Erythroblast (primary cell): ENCODE measurements at regions not wholly inside any gene's neighbourhood (a gene's known extent, or its start where the extent isn't known, plus 50 kb on each side); places are given as distances from the start of the nearest gene placed in this dataset.

Experiments used
- DNase-seq, 2 experiments: peaks; one replicate each; lab custom pipeline; 2025; lab: John Stamatoyannopoulos, UW
- GATA1 ChIP-seq: IDR thresholded peaks from 2 replicates; pipeline ENCODE4 v1.6.1; 2011; ENCODE audit warnings: low read depth, mild to moderate bottlenecking, control low read depth, low read length, moderate library complexity
- POLR2A ChIP-seq: IDR thresholded peaks from 2 replicates; pipeline ENCODE4 v1.6.1; 2011; ENCODE audit warnings: mild to moderate bottlenecking, low read length

- no peak for DNase-seq
- TF ChIP-seq GATA1 (no peak), POLR2A (no peak)
Observed at GRCh38 chrY:15349351-15349750, 825.0 kb downstream of the NLGN4Y start.

GRCh38 chrY:15355321-15355720 is 831.0 kb downstream of the NLGN4Y start:
- no peak for DNase-seq
- TF ChIP-seq POLR2A (no peak), GATA1 (no peak)

DNA sequence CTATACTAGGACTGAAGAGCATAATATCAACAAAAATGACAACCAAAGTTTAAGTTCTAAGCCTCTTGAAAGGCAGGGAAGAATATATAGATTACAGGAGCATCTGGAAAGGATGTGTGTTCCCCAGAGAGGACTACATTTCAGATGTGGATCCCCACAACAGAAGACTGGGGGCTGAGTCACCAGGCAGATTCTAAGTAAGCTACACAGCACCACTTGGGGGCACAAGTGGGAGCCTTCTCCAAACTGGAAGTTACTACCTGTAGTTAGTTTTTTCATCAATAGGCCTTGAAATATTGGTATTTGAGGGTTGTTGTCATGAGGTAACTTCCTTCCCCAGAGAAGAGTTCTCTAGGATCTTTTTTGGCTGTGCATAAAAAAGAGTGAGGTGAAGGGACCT is 836.1 kb downstream of the NLGN4Y start:
- TF ChIP-seq GATA1: no peak
- no peak for TF ChIP-seq POLR2A
- DNase-seq: no peak

- no peak for TF ChIP-seq GATA1
- TF ChIP-seq POLR2A: no peak
- DNase-seq: no peak
Observed at GRCh38 chrY:15364996-15365395, 840.7 kb downstream of the NLGN4Y start.

DNA sequence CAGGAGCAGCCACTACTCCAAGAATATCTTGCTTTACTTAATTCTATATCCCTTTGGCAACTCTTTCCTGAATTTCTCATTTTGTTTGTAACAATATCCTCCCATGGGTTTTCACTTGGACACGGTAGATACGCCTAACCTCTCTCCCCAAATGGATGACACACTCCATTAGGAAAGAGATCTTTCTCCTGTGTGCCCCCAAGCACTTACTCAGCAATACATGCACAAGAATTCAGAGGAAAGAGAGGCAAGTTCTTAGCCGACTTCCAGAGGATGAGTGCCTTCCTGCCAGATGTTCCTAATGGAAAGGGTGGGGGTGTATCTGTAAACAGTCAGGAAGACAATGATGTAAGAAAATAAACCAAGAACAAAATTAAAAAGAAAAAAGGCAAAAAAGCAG is 844.5 kb downstream of the NLGN4Y start:
- TF ChIP-seq GATA1 (no peak), POLR2A (no peak)

DNA sequence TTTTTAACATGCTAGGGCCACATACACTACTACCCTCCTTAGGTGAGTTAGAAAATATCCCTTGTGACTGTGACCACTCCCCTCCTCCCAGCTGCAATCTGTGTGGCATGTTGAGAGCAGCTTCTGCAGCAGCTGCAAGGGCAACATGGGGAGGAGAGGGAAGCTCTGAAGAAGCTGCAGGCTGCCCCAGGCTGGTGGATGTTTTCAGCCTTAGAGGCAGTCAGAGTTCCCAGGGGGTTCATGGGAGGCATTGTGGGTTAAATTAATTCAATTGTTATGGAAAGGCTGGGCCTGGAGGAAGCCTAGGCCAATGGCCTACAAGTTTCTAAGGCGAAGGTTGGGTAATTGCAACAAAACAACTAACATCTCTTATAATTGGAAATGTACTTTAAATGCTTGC is 860.8 kb downstream of the NLGN4Y start:
- no peak for DNase-seq
- TF ChIP-seq POLR2A (no peak), GATA1 (no peak)

More for the DNA sequence above, 844.5 kb downstream of the NLGN4Y start:
- no peak for DNase-seq

DNA sequence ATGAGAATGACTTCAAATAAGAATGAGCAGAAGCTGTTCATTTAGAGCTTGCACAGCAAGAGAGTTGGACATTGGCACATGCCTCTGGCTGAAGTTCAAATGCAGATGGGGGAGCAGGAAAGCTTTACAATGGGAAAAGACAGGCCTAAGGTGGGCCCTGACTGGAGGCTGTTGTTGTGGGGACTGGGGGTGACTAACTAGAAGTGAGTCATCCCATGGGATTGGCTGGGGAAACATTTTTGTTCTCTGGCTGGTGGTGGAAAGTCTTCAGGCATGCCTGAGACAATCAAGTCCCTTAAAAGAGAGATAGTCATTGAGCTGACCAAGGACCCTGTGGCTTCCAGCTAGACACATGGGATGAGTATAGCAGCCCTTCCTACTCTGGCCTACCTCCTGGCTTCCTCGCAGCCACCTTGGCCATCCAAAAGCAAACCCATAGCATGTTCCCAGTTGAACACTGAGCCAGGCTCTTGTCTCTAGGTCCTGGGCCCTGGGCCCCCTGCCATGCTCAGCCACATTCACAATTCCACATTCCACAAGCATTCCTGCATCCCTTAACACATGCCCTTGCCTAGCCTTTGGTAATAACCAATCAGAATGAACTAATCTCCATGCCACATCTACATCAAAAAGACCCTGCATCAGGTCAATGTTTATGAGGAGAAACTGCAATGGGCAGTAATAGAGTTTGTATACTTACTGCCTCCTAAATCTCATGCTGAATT is 873.4 kb downstream of the NLGN4Y start:
- DNase-seq: no peak
- no peak for TF ChIP-seq POLR2A

DNA sequence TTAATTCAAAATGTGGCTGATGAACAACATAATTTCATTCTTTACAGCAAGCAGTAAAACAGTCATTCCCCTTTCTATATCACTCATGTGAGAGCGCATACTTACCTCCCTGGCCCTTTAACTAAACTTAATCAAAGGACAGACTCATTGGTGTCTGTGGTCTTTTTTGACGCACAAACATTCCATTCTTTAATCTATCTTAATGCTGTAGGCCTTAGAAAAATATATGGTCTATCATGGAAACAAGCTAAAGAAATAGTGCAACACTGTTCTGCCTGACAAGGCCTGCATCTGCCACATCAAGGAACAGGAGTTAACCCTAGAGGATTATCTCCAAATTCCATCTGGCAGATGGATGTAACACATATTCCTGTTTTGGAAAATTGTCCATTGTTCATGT is 878.1 kb downstream of the NLGN4Y start:
- TF ChIP-seq GATA1: no peak
- TF ChIP-seq POLR2A: no peak
- no peak for DNase-seq

DNA sequence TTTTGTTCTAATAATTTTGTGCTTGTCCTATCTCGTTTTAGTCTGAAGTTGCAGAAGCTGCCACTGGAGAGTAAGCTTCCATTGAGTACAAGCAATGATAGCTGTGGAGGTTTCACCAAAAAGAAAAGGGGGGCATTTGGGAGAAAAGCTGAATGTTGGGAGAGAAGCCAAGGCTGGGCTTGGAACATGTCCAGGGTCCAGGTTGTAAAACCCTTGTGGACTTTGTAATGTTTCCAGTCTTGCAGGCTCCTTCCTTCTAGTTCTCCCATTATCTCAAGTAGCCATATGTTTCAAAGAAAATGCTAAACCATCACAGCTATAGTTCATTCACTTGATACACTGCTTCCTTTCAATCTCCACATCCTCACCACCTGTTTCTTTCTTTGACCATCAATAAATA is 880.2 kb downstream of the NLGN4Y start:
- TF ChIP-seq POLR2A (no peak), GATA1 (no peak)
- DNase-seq: no peak

DNA sequence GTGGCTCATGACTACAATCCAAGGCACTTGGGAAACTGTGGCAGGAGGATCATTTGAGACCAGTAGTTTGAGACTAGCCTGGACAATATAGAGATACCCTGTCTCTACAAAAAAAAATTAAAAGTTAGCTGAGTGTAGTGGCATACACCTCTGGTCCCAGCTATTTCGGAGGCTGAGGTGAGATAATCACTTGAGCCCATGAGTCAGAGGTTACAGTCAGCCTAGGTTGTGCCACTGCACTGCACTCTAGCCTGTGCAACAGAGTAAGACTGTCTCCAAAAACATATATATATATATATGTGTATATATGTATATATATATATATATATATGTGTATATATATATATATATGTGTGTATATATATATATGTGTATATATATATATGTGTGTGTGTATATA is 890.8 kb downstream of the NLGN4Y start:
- TF ChIP-seq GATA1 (no peak), POLR2A (no peak)
- no peak for DNase-seq

- TF ChIP-seq POLR2A (no peak), GATA1 (no peak)
- no peak for DNase-seq
Observed at GRCh38 chrY:15418613-15419012, 894.3 kb downstream of the NLGN4Y start.

DNA sequence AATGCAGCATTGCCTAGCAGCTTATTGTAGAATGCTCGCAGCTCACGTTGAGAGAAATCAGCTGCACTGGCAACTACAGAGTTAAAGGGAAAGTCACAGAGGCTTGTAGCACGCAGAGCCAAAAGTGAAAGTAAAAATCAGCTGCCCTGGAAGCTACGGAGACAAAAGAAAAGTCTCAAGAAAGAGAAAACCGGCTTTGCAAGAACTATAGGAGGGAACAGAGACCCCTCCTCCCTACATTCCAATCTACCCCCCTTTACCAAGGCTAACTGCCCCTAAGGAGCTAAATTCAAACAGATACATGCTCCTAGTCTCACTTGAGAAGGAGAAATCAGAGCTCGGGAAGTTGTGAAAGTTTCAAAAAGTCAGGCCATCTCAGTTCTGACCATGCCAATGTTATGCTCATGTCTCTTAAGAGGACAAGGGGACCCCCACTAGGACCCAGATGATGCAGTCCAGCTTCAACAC is 900.4 kb downstream of the NLGN4Y start:
- DNase-seq: peak; percentile 0 to 2
- TF ChIP-seq POLR2A (no peak), GATA1 (no peak)

DNA sequence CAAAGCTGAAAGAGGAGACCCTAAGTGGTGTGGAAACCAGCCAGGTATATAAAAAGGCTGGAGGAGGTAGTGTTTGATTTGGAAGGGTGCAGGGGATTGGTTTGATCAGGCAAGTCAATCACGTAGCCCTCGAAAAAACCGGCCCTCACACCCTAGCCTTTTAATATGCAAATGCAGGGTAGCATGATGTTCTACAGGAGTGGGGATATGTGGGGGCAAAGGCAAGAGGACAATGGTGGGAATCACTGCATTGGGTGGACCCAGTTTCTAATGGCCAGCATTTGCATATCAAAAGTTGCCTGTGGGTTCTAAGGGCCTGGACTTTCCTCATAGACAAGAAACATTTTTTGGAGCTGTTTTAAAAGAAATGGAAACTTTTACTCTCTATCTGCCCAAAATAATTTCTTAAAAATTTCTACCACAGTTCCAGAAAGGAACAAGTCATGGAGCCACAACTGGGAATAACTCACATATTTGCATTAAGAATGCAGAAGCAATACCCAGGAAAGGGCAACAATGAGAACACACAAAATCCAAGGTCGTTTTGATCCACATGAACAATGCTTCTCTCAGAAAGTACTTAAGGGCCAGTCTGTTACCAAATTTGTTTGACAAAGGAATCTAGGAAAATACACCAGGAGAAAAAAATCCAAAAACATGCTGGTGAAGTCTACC is 915.8 kb downstream of the NLGN4Y start:
- TF ChIP-seq GATA1: no peak
- TF ChIP-seq POLR2A: no peak
- no peak for DNase-seq

DNA sequence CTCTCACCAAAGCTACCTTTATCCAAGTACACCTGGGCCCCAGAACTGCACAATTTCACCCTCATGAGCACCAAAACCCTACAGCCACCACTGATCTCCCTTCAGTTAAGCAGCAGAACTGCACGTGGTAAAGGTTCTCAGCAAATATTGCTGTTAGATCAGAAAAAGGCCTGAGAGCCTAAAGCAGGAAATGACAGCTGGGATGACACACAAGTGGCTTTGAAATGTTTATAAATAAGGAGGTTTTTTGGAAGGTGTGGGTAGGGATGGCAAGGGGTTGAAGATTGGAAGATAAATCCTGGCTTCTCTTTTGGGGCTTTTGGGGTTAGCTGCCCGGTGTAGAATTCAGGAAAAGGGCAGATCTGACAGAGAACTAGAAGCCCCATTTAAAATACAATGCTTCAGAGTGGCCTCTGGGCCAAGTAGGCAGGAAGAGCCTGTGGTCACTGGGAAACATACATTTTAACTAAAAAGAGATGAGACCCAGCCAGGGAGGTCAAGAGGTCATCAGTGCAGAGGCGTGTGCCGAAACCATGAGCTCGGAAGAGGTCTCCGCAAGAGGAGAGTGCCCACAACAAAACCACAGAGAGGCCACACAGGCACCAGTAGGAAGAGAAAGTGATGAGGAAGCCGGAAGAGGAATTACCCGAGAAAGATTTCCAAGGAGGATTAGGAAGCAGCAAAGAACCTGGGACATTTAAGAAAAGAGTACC is 916.5 kb downstream of the NLGN4Y start:
- no peak for DNase-seq
- TF ChIP-seq GATA1 (no peak), POLR2A (no peak)
